GM12878 (cell line): ENCODE measurements at regions not wholly inside any gene's neighbourhood (a gene's known extent, or its start where the extent isn't known, plus 50 kb on each side); places are given as distances from the start of the nearest gene placed in this dataset.

ENCODE experiments used
- ATAC-seq: fragments of 200-7000 bp; cut with Tn5 transposase; 3 replicates; pipeline ENCODE4 v1.9.1; 2020; ENCODE audit warnings: mild to moderate bottlenecking, moderate library complexity
- BruUV-seq: library from RNA; stranded (reverse); fragments of 400-500 nt; replicated peaks from 2 replicates; lab custom pipeline; 2021; lab: Mats Ljungman, UMichigan
- CTCF ChIA-PET: fragments of 300-600 bp; sonication (Branson Sonifier 250); formaldehyde crosslinking; extraction: SDS; loops from one replicate; lab custom pipeline; 2021; ENCODE audit warnings: inconsistent platforms; lab: Yijun Ruan, JAX
- POLR2A ChIA-PET: fragments of 350-600 bp; formaldehyde crosslinking; extraction: SDS; loops from one replicate; lab custom pipeline; 2021; ENCODE audit warnings: inconsistent platforms; lab: Charles Lee
- RAD21 ChIA-PET: fragments of 300-600 bp; sonication (Branson Sonifier 250); formaldehyde crosslinking; loops from one replicate; lab custom pipeline; 2023; ENCODE audit warnings: antibody characterized with exemption; ENCODE audit not compliant: unreplicated experiment; lab: Charles Lee
- SMC1A ChIA-PET: fragments of 300-600 bp; sonication (Branson Sonifier 250); formaldehyde crosslinking; loops from one replicate; lab custom pipeline; 2023; ENCODE audit not compliant: unreplicated experiment, uncharacterized antibody; lab: Charles Lee
- DNase-seq: peaks from one replicate; pipeline ENCODE4 v3.0.0-alpha.2; 2011; ENCODE audit warnings: low read depth, low spot score
- FAIRE-seq: peaks from 3 replicates; lab custom pipeline; 2011; peaks lifted over from hg19 to GRCh38; lab: Jason Lieb, UNC
- H2AFZ ChIP-seq: 2 replicates; pipeline ENCODE4 v1.6.0; 2011; ENCODE audit warnings: low read depth, low read length, control low read depth; ENCODE audit not compliant: control insufficient read depth
- H3K27ac ChIP-seq: 2 replicates; pipeline ENCODE4 v1.5.1; 2011; ENCODE audit warnings: control low read depth; ENCODE audit not compliant: control insufficient read depth, insufficient read depth
- H3K27me3 ChIP-seq, 2 experiments: replicated peaks in 1 of 2; 2 replicates each; pipeline versions ENCODE4 v1.6.0 to v1.6.1; 2011; ENCODE audit warnings: low read length in 1 of 2; ENCODE audit not compliant: control insufficient read depth in 2 of 2, insufficient read depth in 2 of 2
- H3K36me3 ChIP-seq, 2 experiments: 2 replicates each; pipeline ENCODE4 v1.5.1; 2011; ENCODE audit warnings: low read length in 1 of 2; ENCODE audit not compliant: control insufficient read depth in 2 of 2, insufficient read depth in 2 of 2
- H3K4me1 ChIP-seq: 2 replicates; pipeline ENCODE4 v1.6.1; 2011; ENCODE audit warnings: mild to moderate bottlenecking, low read length, moderate library complexity, mixed read lengths; ENCODE audit not compliant: control insufficient read depth, insufficient read depth
- H3K4me2 ChIP-seq: 2 replicates; pipeline ENCODE4 v1.6.0; 2011; ENCODE audit warnings: control low read depth; ENCODE audit not compliant: control insufficient read depth, insufficient read depth
- H3K4me3 ChIP-seq: fragments of 200-600 bp; sonication (generic); 2 replicates; pipeline ENCODE4 v1.5.1; 2016
- H3K79me2 ChIP-seq: 2 replicates; pipeline ENCODE4 v1.6.0; 2011; ENCODE audit warnings: low read length; ENCODE audit not compliant: control insufficient read depth, insufficient read depth
- H3K9ac ChIP-seq: 2 replicates; pipeline ENCODE4 v1.8.0; 2011; ENCODE audit warnings: low read length, control low read depth, mixed read lengths; ENCODE audit not compliant: control insufficient read depth, insufficient read depth
- H3K9me3 ChIP-seq: replicated peaks from 3 replicates; pipeline ENCODE4 v1.5.1; 2011; ENCODE audit warnings: mild to moderate bottlenecking, low read length; ENCODE audit not compliant: control insufficient read depth, insufficient read depth
- H4K20me1 ChIP-seq: 2 replicates; pipeline ENCODE4 v1.6.0; 2011; ENCODE audit not compliant: control insufficient read depth, insufficient read depth
- LARP7 ChIP-seq: fragments of 450-650 bp; IDR thresholded peaks from 2 replicates; pipeline ENCODE4 v1.6.1; 2017; ENCODE audit warnings: mild to moderate bottlenecking
- MTA3 ChIP-seq: IDR thresholded peaks from 2 replicates; pipeline ENCODE4 v1.6.1; 2012; ENCODE audit warnings: low read length, inconsistent platforms, borderline replicate concordance
- POU2F2 ChIP-seq: IDR thresholded peaks from 3 replicates; pipeline ENCODE4 v1.6.1; 2011; ENCODE audit warnings: low read depth, mild to moderate bottlenecking, low read length, borderline replicate concordance
- REST ChIP-seq: IDR thresholded peaks from 2 replicates; pipeline ENCODE4 v1.6.1; 2012; ENCODE audit warnings: mild to moderate bottlenecking, low read depth, low read length
- SREBF2 ChIP-seq: IDR thresholded peaks from 2 replicates; pipeline ENCODE4 v1.6.1; 2012; ENCODE audit warnings: mild to moderate bottlenecking, low read length
- ZNF24 ChIP-seq: fragments of 450-650 bp; IDR thresholded peaks from 2 replicates; pipeline ENCODE4 v1.6.1; 2017; ENCODE audit warnings: antibody characterized with exemption, mild to moderate bottlenecking
- WGBS: methylation state at CpG from one replicate; pipeline ENCODE4 v1.1.6; 2016; ENCODE audit warnings: low lambda C conversion rate; ENCODE audit not compliant: insufficient replicate concordance, insufficient coverage; ENCODE audit errors: missing lambda C conversion rate; 5-methylcytosine and 5-hydroxymethylcytosine counted together
- in situ Hi-C: fragments of 300-500 bp; cut with MboI; formaldehyde crosslinking; loops from 9 replicates; pipeline ENCODE4 v1.14.3; 2018; ENCODE audit warnings: mixed read lengths
- intact Hi-C: fragments of 100-400 bp; cut with micrococcal nuclease; formaldehyde crosslinking; loops from one replicate; pipeline ENCODE4 v1.14.2; 2022; ENCODE audit not compliant: unreplicated experiment
- TF ChIP-seq, protein P1 (sequence below): IDR thresholded peaks from 2 replicates; pipeline ENCODE4 v1.6.1; 2012; ENCODE audit warnings: low read depth, low read length, improper control_type of control experiment
- TF ChIP-seq, protein P2 (sequence below): fragments of 450-650 bp; formaldehyde crosslinking; IDR thresholded peaks from 2 replicates; pipeline ENCODE4 v1.5.0; 2022; ENCODE audit warnings: mild to moderate bottlenecking, missing genetic modification characterization

- Histone ChIP-seq H3K9ac (no peak overlapping the region), H3K4me2 (no peak overlapping the region), H3K27me3 (no peaks in the 10 kb centered on the region), H3K27ac (no peak overlapping the region), H3K4me3 (no peak overlapping the region), H3K36me3 (no peaks in the 10 kb centered on the region), H2AFZ (no peak overlapping the region), H3K9me3 (no peaks in the 10 kb centered on the region), H3K79me2 (no peaks in the 10 kb centered on the region), H4K20me1 (no peaks in the 10 kb centered on the region), H3K4me1 (no peaks in the 10 kb centered on the region)
- ChIA-PET SMC1A (interaction anchor here (1.2 kb wide), 1 partner anchor 20 kb away, joined by 3 read pairs; no protein-coding TSS in a partner anchor), CTCF (no interaction called here), RAD21 (no interaction called here), POLR2A (no interaction called here)
- no peak for ATAC-seq
- no peak for FAIRE-seq
- 40% methylated on average over 9 of the region's 9 CpGs for WGBS
- TF ChIP-seq, protein P1, sequence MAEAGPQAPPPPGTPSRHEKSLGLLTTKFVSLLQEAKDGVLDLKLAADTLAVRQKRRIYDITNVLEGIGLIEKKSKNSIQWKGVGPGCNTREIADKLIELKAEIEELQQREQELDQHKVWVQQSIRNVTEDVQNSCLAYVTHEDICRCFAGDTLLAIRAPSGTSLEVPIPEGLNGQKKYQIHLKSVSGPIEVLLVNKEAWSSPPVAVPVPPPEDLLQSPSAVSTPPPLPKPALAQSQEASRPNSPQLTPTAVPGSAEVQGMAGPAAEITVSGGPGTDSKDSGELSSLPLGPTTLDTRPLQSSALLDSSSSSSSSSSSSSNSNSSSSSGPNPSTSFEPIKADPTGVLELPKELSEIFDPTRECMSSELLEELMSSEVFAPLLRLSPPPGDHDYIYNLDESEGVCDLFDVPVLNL: no peak
- no peak for DNase-seq
- in situ Hi-C loops: no loop called here
- BruUV-seq: no TSS peak
- intact Hi-C loops: no loop called here
Observed at GRCh38 chr13:106311004-106311403, 224.5 kb downstream of the EFNB2 start.

DNA sequence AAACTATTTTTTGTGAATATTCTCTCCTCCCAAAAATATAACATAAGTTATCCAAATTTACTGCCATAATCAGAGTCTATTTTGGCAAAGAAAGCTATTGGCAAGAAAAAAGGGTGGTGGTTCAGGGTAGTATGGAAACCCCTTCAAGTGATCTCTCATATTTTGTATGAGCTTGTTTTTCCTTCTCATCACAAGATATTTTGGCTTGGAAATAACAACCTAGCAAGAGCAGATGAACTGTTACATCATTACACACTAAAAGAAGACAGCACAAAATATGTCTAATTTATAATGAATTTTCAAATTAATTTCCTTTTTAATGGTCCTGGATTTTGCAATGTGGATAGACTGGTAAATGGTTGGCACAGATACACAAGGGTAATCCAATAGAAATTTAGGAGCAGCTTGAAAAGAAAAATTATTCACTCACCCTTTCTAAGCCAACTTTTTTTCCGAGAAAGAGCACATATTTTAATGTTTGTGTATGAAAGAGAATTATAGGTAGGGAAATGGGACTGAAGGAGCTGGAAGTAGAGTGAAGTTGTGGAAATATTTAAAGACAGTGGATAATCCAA lies 225.1 kb downstream of the EFNB2 start:
- ChIA-PET RAD21 (no interaction called here), CTCF (no interaction called here), POLR2A (no interaction called here), SMC1A (interaction anchor here (1.2 kb wide), 1 partner anchor 20 kb away, joined by 3 read pairs; no protein-coding TSS in a partner anchor)
- Histone ChIP-seq H3K27ac (no peak overlapping the region), H3K4me2 (no peak overlapping the region), H3K79me2 (no peaks in the 10 kb centered on the region), H3K9me3 (no peaks in the 10 kb centered on the region), H3K4me3 (no peak overlapping the region), H3K4me1 (no peaks in the 10 kb centered on the region), H4K20me1 (no peaks in the 10 kb centered on the region), H3K9ac (no peak overlapping the region), H2AFZ (no peak overlapping the region), H3K36me3 (no peaks in the 10 kb centered on the region), H3K27me3 (no peaks in the 10 kb centered on the region)
- 0% methylated on average over 1 of the region's 1 CpG for WGBS
- BruUV-seq: no TSS peak
- ATAC-seq (no peak), DNase-seq (no peak), FAIRE-seq (no peak)
- intact Hi-C loops (no loop called here), in situ Hi-C loops (no loop called here)
- no peak for TF ChIP-seq MTA3
- TF ChIP-seq REST: no peak
- TF ChIP-seq, protein P2, sequence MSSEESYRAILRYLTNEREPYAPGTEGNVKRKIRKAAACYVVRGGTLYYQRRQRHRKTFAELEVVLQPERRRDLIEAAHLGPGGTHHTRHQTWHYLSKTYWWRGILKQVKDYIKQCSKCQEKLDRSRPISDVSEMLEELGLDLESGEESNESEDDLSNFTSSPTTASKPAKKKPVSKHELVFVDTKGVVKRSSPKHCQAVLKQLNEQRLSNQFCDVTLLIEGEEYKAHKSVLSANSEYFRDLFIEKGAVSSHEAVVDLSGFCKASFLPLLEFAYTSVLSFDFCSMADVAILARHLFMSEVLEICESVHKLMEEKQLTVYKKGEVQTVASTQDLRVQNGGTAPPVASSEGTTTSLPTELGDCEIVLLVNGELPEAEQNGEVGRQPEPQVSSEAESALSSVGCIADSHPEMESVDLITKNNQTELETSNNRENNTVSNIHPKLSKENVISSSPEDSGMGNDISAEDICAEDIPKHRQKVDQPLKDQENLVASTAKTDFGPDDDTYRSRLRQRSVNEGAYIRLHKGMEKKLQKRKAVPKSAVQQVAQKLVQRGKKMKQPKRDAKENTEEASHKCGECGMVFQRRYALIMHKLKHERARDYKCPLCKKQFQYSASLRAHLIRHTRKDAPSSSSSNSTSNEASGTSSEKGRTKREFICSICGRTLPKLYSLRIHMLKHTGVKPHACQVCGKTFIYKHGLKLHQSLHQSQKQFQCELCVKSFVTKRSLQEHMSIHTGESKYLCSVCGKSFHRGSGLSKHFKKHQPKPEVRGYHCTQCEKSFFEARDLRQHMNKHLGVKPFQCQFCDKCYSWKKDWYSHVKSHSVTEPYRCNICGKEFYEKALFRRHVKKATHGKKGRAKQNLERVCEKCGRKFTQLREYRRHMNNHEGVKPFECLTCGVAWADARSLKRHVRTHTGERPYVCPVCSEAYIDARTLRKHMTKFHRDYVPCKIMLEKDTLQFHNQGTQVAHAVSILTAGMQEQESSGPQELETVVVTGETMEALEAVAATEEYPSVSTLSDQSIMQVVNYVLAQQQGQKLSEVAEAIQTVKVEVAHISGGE: no peak
- no peak for TF ChIP-seq SREBF2
- no peak for TF ChIP-seq LARP7
- no peak for TF ChIP-seq ZNF24
- TF ChIP-seq POU2F2: no peak
